Stimulated activated CD8-positive, alpha-beta memory T cell treated with anti-CD3 and anti-CD28 coated beads, Interleukin-12 subunit alpha, Interleukin-12 subunit beta, amount 100 ng/mL, for 1 hour (primary cell): ENCODE measurements at regions not wholly inside any gene's neighbourhood (a gene's known extent, or its start where the extent isn't known, plus 50 kb on each side); places are given as distances from the start of the nearest gene placed in this dataset.

Experiments used
- DNase-seq: peaks from one replicate; pipeline ENCODE4 v3.0.0-alpha.2; 2020; ENCODE audit warnings: low read depth

- no peak for DNase-seq
These were observed 686.9 kb upstream of the CITED2 start for GRCh38 chr6:140061110-140062042.

- no peak for DNase-seq
These were observed 685.5 kb upstream of the CITED2 start for GRCh38 chr6:140059947-140060346.

GRCh38 chr6:140058863-140059262, 684.4 kb upstream of the CITED2 start:
- no peak for DNase-seq

GRCh38 chr6:140052736-140053729, 678.6 kb upstream of the CITED2 start:
- DNase-seq, result no peak

GRCh38 chr6:140051521-140052512, 677.4 kb upstream of the CITED2 start:
- no peak for DNase-seq

GRCh38 chr6:140050101-140050995, 675.9 kb upstream of the CITED2 start:
- DNase-seq, result no peak

- no peak for DNase-seq
These were observed 674.8 kb upstream of the CITED2 start for GRCh38 chr6:140049251-140049650.

- no peak for DNase-seq
These were observed 673.8 kb upstream of the CITED2 start for GRCh38 chr6:140048202-140048790.

GRCh38 chr6:140047321-140047720, 672.9 kb upstream of the CITED2 start:
- DNase-seq, result no peak

- no peak for DNase-seq
These were observed 671.7 kb upstream of the CITED2 start for GRCh38 chr6:140046016-140046632.

GRCh38 chr6:140045116-140045515, 670.7 kb upstream of the CITED2 start:
- DNase-seq, result no peak

- no peak for DNase-seq
These were observed 670.2 kb upstream of the CITED2 start for GRCh38 chr6:140044626-140045025.

- DNase-seq, result no peak
These were observed 669.4 kb upstream of the CITED2 start for GRCh38 chr6:140043762-140044378.

GRCh38 chr6:140043357-140043756, 668.9 kb upstream of the CITED2 start:
- no peak for DNase-seq

- no peak for DNase-seq
These were observed 667.3 kb upstream of the CITED2 start for GRCh38 chr6:140041571-140042332.

- no peak for DNase-seq
These were observed 666.6 kb upstream of the CITED2 start for GRCh38 chr6:140041056-140041455.

GRCh38 chr6:140040396-140040795, 665.9 kb upstream of the CITED2 start:
- no peak for DNase-seq

- no peak for DNase-seq
These were observed 664.9 kb upstream of the CITED2 start for GRCh38 chr6:140039364-140039763.
